ENCODE measurements at regions not wholly inside any gene's neighbourhood (a gene's known extent, or its start where the extent isn't known, plus 50 kb on each side); places are given as distances from the start of the nearest gene placed in this dataset.
"Not testable (repeated sequence)": the region's sequence is repeated elsewhere in the genome, so short reads cannot be mapped to it uniquely, and the experiment has no call there.

GRCh38 chrX:93868289-93868965 lies 194.4 kb downstream of the FAM133A start:
- intact Hi-C loops (cut with DNase I) = no loop called here
- no peak for DNase-seq

GRCh38 chrX:93874554-93874953 lies 200.5 kb downstream of the FAM133A start:
- intact Hi-C loops (cut with DNase I) = loop anchor here (2.0 to 5.0 kb wide), 2 partner anchors 184 to 413 kb away; no protein-coding TSS in a partner anchor
- DNase-seq = peak in 1 of 10 donors; percentile 14

- peak in 1 of 10 donors; percentile 46 for DNase-seq
- intact Hi-C loops (cut with DNase I) = loop anchor here (2.0 kb wide), 1 partner anchor 183 kb away; no protein-coding TSS in a partner anchor
Observed at GRCh38 chrX:93875621-93876282, 201.7 kb downstream of the FAM133A start.

- intact Hi-C loops (cut with DNase I) = not testable (repeated sequence)
Observed at GRCh38 chrX:93921041-93921440, 247.0 kb downstream of the FAM133A start.

GRCh38 chrX:93932471-93933220 lies 258.6 kb downstream of the FAM133A start:
- no peak for DNase-seq
- intact Hi-C loops (cut with DNase I) = no loop called here

More at GRCh38 chrX:93921041-93921440, 247.0 kb downstream of the FAM133A start:
- DNase-seq = not testable (repeated sequence)

- intact Hi-C loops (cut with DNase I) = no loop called here
- DNase-seq = no peak
Observed at GRCh38 chrX:93977641-93978040, 303.6 kb downstream of the FAM133A start.

- no peak for DNase-seq
- intact Hi-C loops (cut with DNase I) = no loop called here
Observed at GRCh38 chrX:93985344-93986307, 311.6 kb downstream of the FAM133A start.
